ENCODE measurements at regions not wholly inside any gene's neighbourhood (a gene's known extent, or its start where the extent isn't known, plus 50 kb on each side); places are given as distances from the start of the nearest gene placed in this dataset.

- DNase-seq, result no peak
Observed at GRCh38 chr7:41787651-41788350, 84.9 kb upstream of the INHBA start.

- DNase-seq, result peak; percentile 93
Observed at GRCh38 chr7:41786944-41787343, 84.1 kb upstream of the INHBA start.

- DNase-seq, result peak; percentile 95
Observed at GRCh38 chr7:41786404-41786803, 83.5 kb upstream of the INHBA start.

- no peak for DNase-seq
Observed at GRCh38 chr7:41785840-41786239, 83.0 kb upstream of the INHBA start.

GRCh38 chr7:41785265-41785664, 82.4 kb upstream of the INHBA start:
- DNase-seq, result no peak

GRCh38 chr7:41779918-41780317, 77.0 kb upstream of the INHBA start:
- DNase-seq, result peak; percentile 99

- peak; percentile 99 for DNase-seq
Observed at GRCh38 chr7:41777894-41778596, 75.2 kb upstream of the INHBA start.

GRCh38 chr7:41774966-41775365, 72.1 kb upstream of the INHBA start:
- DNase-seq, result no peak

- no peak for DNase-seq
Observed at GRCh38 chr7:41773756-41774155, 70.9 kb upstream of the INHBA start.

GRCh38 chr7:41771717-41772116, 68.8 kb upstream of the INHBA start:
- DNase-seq, result no peak

- peak; percentile 27 for DNase-seq
Observed at GRCh38 chr7:41769162-41769561, 66.3 kb upstream of the INHBA start.

- DNase-seq, result no peak
Observed at GRCh38 chr7:41763626-41764025, 60.7 kb upstream of the INHBA start.

- no peak for DNase-seq
Observed at GRCh38 chr7:41762641-41763040, 59.8 kb upstream of the INHBA start.

GRCh38 chr7:41760293-41760692, 57.4 kb upstream of the INHBA start:
- no peak for DNase-seq

GRCh38 chr7:41758321-41758720, 55.4 kb upstream of the INHBA start:
- DNase-seq, result no peak

GRCh38 chr7:41756650-41757182, 53.8 kb upstream of the INHBA start:
- no peak for DNase-seq

GRCh38 chr7:41755096-41755495, 52.2 kb upstream of the INHBA start:
- DNase-seq, result no peak

- DNase-seq, result no peak
Observed at GRCh38 chr7:41754046-41754445, 51.2 kb upstream of the INHBA start.

All from inflammatory macrophage treated with lipopolysaccharide for 4 hours (primary cell).